ENCODE measurements at regions not wholly inside any gene's neighbourhood (a gene's known extent, or its start where the extent isn't known, plus 50 kb on each side); places are given as distances from the start of the nearest gene placed in this dataset.

DNA sequence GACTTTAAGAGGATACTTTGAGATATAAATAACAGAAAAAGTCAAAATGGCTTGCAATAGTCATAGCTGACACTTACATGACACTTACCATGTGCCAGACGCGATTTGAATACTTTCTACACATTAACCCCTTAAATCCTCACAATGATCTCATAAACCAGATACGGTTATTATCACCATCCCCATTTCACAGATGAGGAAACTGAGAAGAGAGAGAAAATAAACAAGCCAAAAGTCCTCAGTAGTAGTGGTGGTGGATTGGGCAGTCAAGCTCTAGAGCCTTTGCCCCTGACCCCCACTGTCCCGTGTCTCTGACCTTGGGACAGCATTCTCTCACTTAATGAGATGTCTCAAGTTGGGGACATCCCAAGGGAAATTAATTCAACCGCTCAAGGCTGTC lies 105.2 kb upstream of the TAF1B start:
- DNase-seq (ENCODE audit: low spot score): no peak
- POLR2A ChIA-PET: no interaction called here
- no peaks in the 10 kb centered on the region; the same call in 1 of the 2 replicates for H3K27me3 Mint-ChIP-seq (ENCODE audit: low read depth)
- H3K36me3 Mint-ChIP-seq: peaks cover 18% of the 10 kb centered on the region
- H3K27ac Mint-ChIP-seq: no peak overlapping the region
- CTCF ChIA-PET: interaction anchor here (0.6 kb wide), 1 partner anchor 143 kb away, joined by 4 read pairs; no protein-coding TSS in a partner anchor
- no peak overlapping the region for H3K4me3 Mint-ChIP-seq
- no peaks in the 10 kb centered on the region for H3K4me1 Mint-ChIP-seq
- H3K9me3 Mint-ChIP-seq: peaks cover 39% of the 10 kb centered on the region
- no peak for TF ChIP-seq SOX15 (CRISPR knock-in tag; IDR thresholded peaks at IDR 0.05)
- TF ChIP-seq, protein P1, sequence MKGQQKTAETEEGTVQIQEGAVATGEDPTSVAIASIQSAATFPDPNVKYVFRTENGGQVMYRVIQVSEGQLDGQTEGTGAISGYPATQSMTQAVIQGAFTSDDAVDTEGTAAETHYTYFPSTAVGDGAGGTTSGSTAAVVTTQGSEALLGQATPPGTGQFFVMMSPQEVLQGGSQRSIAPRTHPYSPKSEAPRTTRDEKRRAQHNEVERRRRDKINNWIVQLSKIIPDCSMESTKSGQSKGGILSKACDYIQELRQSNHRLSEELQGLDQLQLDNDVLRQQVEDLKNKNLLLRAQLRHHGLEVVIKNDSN (CRISPR knock-in tag; IDR thresholded peaks at IDR 0.05): no peak
- TF ChIP-seq NFE2L1 (CRISPR knock-in tag; IDR thresholded peaks at IDR 0.05): no peak
- TF ChIP-seq MXD4 (CRISPR knock-in tag; IDR thresholded peaks at IDR 0.05; ENCODE audit: borderline replicate concordance): no peak
- TF ChIP-seq ZNF232 (CRISPR knock-in tag; IDR thresholded peaks at IDR 0.05): no peak
- TF ChIP-seq ESRRA (CRISPR knock-in tag; IDR thresholded peaks at IDR 0.05; ENCODE audit: borderline replicate concordance): no peak
- no peak for TF ChIP-seq ZBTB43 (CRISPR knock-in tag; IDR thresholded peaks at IDR 0.05)
- TF ChIP-seq GABPB1 (CRISPR knock-in tag; IDR thresholded peaks at IDR 0.05): no peak
- TF ChIP-seq, protein P2, sequence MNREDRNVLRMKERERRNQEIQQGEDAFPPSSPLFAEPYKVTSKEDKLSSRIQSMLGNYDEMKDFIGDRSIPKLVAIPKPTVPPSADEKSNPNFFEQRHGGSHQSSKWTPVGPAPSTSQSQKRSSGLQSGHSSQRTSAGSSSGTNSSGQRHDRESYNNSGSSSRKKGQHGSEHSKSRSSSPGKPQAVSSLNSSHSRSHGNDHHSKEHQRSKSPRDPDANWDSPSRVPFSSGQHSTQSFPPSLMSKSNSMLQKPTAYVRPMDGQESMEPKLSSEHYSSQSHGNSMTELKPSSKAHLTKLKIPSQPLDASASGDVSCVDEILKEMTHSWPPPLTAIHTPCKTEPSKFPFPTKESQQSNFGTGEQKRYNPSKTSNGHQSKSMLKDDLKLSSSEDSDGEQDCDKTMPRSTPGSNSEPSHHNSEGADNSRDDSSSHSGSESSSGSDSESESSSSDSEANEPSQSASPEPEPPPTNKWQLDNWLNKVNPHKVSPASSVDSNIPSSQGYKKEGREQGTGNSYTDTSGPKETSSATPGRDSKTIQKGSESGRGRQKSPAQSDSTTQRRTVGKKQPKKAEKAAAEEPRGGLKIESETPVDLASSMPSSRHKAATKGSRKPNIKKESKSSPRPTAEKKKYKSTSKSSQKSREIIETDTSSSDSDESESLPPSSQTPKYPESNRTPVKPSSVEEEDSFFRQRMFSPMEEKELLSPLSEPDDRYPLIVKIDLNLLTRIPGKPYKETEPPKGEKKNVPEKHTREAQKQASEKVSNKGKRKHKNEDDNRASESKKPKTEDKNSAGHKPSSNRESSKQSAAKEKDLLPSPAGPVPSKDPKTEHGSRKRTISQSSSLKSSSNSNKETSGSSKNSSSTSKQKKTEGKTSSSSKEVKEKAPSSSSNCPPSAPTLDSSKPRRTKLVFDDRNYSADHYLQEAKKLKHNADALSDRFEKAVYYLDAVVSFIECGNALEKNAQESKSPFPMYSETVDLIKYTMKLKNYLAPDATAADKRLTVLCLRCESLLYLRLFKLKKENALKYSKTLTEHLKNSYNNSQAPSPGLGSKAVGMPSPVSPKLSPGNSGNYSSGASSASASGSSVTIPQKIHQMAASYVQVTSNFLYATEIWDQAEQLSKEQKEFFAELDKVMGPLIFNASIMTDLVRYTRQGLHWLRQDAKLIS (CRISPR knock-in tag; IDR thresholded peaks at IDR 0.05; ENCODE audit: borderline replicate concordance): no peak
- no peak for TF ChIP-seq ZNF416 (CRISPR knock-in tag; IDR thresholded peaks at IDR 0.05)
- no peak for TF ChIP-seq SP1 (CRISPR knock-in tag; conservative IDR thresholded peaks at IDR 0.05)
- TF ChIP-seq, protein P3, sequence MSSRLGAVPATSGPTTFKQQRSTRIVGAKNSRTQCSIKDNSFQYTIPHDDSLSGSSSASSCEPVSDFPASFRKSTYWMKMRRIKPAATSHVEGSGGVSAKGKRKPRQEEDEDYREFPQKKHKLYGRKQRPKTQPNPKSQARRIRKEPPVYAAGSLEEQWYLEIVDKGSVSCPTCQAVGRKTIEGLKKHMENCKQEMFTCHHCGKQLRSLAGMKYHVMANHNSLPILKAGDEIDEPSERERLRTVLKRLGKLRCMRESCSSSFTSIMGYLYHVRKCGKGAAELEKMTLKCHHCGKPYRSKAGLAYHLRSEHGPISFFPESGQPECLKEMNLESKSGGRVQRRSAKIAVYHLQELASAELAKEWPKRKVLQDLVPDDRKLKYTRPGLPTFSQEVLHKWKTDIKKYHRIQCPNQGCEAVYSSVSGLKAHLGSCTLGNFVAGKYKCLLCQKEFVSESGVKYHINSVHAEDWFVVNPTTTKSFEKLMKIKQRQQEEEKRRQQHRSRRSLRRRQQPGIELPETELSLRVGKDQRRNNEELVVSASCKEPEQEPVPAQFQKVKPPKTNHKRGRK (CRISPR knock-in tag; IDR thresholded peaks at IDR 0.05; ENCODE audit: borderline replicate concordance): no peak
- TF ChIP-seq FOXP1 (CRISPR knock-in tag; IDR thresholded peaks at IDR 0.05; ENCODE audit: borderline replicate concordance): no peak
- TF ChIP-seq SMAD3 (CRISPR knock-in tag; IDR thresholded peaks at IDR 0.05; ENCODE audit: borderline replicate concordance): no peak
- ATAC-seq: no peak

GRCh38 chr2:9738535-9739496 lies 104.5 kb upstream of the TAF1B start:
- CTCF ChIA-PET: no interaction called here
- Mint-ChIP-seq H3K9me3 (peaks cover 39% of the 10 kb centered on the region), H3K36me3 (peaks cover 18% of the 10 kb centered on the region), H3K4me3 (no peak overlapping the region), H3K4me1 (no peaks in the 10 kb centered on the region), H3K27ac (no peak overlapping the region), H3K27me3 (ENCODE audit: low read depth) (no peaks in the 10 kb centered on the region; the same call in 1 of the 2 replicates)
- no peak for DNase-seq (ENCODE audit: low spot score)
- POLR2A ChIA-PET: no interaction called here
- no peak for ATAC-seq
- TF ChIP-seq GTF2I (CRISPR knock-in tag; conservative IDR thresholded peaks at IDR 0.05): no peak
- TF ChIP-seq EMX1 (CRISPR knock-in tag; IDR thresholded peaks at IDR 0.05): no peak
- no peak for TF ChIP-seq ZNF219 (CRISPR knock-in tag; IDR thresholded peaks at IDR 0.05; ENCODE audit: borderline replicate concordance)
- no peak for TF ChIP-seq OVOL2 (CRISPR knock-in tag; IDR thresholded peaks at IDR 0.05; ENCODE audit: borderline replicate concordance)
- no peak for TF ChIP-seq MXD4 (CRISPR knock-in tag; IDR thresholded peaks at IDR 0.05; ENCODE audit: borderline replicate concordance)
- no peak for TF ChIP-seq CTCF (IDR thresholded peaks at IDR 0.05)
- no peak for TF ChIP-seq MLX (CRISPR knock-in tag; IDR thresholded peaks at IDR 0.05)
- no peak for TF ChIP-seq CREB1 (CRISPR knock-in tag; IDR thresholded peaks at IDR 0.05)
- TF ChIP-seq NFATC4 (CRISPR knock-in tag; IDR thresholded peaks at IDR 0.05): no peak
- TF ChIP-seq SOX15 (CRISPR knock-in tag; IDR thresholded peaks at IDR 0.05): no peak
- no peak for TF ChIP-seq NR3C1 (CRISPR knock-in tag; conservative IDR thresholded peaks at IDR 0.05; ENCODE audit: low read depth)
- TF ChIP-seq E2F1 (CRISPR knock-in tag; IDR thresholded peaks at IDR 0.05): no peak

All from WTC11 (cell line).